ENCODE measurements at regions not wholly inside any gene's neighbourhood (a gene's known extent, or its start where the extent isn't known, plus 50 kb on each side); places are given as distances from the start of the nearest gene placed in this dataset.

DNA sequence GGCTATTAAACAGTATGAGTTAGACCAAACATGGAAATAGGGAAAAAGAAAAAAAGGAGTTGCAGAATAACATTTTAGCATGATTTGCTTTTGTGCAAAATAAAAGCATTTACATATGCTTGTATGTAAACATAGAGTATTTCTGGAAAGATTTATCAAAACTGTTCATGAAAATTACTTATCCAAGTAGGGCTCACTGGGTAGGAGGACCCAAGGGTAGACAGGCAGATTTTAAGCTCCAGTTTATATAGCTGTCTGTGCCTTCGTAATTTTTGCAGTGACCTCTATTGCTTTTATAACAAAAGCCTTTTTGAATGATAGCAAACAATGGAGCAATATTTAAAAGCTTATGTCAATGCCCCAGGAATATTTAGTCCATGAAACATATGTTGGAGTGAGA is 228.8 kb upstream of the IRF2BP2 start:
- TF ChIP-seq TAF1 (IDR thresholded peaks at IDR 0.05; ENCODE audit: low read depth), result no peak
- TF ChIP-seq, protein P1, sequence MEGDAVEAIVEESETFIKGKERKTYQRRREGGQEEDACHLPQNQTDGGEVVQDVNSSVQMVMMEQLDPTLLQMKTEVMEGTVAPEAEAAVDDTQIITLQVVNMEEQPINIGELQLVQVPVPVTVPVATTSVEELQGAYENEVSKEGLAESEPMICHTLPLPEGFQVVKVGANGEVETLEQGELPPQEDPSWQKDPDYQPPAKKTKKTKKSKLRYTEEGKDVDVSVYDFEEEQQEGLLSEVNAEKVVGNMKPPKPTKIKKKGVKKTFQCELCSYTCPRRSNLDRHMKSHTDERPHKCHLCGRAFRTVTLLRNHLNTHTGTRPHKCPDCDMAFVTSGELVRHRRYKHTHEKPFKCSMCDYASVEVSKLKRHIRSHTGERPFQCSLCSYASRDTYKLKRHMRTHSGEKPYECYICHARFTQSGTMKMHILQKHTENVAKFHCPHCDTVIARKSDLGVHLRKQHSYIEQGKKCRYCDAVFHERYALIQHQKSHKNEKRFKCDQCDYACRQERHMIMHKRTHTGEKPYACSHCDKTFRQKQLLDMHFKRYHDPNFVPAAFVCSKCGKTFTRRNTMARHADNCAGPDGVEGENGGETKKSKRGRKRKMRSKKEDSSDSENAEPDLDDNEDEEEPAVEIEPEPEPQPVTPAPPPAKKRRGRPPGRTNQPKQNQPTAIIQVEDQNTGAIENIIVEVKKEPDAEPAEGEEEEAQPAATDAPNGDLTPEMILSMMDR (IDR thresholded peaks at IDR 0.05; ENCODE audit: poor library complexity, severe bottlenecking), result no peak
- TF ChIP-seq, protein P2, sequence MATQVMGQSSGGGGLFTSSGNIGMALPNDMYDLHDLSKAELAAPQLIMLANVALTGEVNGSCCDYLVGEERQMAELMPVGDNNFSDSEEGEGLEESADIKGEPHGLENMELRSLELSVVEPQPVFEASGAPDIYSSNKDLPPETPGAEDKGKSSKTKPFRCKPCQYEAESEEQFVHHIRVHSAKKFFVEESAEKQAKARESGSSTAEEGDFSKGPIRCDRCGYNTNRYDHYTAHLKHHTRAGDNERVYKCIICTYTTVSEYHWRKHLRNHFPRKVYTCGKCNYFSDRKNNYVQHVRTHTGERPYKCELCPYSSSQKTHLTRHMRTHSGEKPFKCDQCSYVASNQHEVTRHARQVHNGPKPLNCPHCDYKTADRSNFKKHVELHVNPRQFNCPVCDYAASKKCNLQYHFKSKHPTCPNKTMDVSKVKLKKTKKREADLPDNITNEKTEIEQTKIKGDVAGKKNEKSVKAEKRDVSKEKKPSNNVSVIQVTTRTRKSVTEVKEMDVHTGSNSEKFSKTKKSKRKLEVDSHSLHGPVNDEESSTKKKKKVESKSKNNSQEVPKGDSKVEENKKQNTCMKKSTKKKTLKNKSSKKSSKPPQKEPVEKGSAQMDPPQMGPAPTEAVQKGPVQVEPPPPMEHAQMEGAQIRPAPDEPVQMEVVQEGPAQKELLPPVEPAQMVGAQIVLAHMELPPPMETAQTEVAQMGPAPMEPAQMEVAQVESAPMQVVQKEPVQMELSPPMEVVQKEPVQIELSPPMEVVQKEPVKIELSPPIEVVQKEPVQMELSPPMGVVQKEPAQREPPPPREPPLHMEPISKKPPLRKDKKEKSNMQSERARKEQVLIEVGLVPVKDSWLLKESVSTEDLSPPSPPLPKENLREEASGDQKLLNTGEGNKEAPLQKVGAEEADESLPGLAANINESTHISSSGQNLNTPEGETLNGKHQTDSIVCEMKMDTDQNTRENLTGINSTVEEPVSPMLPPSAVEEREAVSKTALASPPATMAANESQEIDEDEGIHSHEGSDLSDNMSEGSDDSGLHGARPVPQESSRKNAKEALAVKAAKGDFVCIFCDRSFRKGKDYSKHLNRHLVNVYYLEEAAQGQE (IDR thresholded peaks at IDR 0.05; ENCODE audit: borderline replicate concordance), result no peak

All from neural cell (in vitro differentiated cells).